Inflammatory macrophage treated with lipopolysaccharide for 4 hours (primary cell): ENCODE measurements at regions not wholly inside any gene's neighbourhood (a gene's known extent, or its start where the extent isn't known, plus 50 kb on each side); places are given as distances from the start of the nearest gene placed in this dataset.

Source experiments
- DNase-seq: peaks from one replicate; pipeline ENCODE4 v3.0.0-alpha.2; 2020

DNA sequence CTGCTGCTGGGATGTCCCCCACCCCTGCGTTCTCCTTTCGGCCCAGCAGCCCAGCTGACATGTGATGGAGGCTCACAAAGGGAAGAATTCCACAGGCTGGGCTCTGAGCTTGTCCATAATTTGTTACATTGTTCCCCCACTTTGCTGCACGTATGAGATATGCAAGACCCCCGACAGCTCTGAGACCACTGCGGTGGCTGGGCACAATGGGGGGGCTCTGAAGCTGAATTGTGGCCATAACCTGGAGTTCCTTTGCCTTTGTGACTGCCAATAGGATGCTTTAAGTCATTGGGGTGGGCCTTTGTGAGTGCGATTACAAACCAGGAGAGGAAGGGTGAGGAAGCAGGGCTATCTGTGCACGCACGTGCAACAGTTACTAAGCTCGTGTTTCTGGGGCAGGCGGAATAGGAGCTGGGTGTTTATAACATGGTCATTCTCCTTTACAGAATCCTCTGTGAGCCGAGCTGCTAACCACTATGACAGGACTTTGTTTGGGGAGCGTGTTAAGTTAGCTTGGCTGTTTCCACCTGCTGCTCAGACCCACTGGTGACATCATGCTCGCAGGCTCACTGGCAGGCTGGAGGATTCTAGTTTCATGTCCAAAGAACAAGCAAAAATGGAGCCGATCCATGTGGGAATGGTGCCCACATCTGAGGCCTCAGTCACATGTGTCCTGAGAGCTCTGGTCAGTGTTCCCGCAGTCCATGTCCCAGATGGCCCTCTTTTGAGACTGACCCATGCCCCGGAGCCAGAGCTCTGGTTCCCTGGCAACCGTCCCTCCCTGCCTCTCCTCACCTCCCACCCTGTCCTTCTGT is 208.3 kb upstream of the SALL1 start:
- no peak for DNase-seq

GRCh38 chr16:51357839-51358238 is 206.8 kb upstream of the SALL1 start:
- no peak for DNase-seq

DNA sequence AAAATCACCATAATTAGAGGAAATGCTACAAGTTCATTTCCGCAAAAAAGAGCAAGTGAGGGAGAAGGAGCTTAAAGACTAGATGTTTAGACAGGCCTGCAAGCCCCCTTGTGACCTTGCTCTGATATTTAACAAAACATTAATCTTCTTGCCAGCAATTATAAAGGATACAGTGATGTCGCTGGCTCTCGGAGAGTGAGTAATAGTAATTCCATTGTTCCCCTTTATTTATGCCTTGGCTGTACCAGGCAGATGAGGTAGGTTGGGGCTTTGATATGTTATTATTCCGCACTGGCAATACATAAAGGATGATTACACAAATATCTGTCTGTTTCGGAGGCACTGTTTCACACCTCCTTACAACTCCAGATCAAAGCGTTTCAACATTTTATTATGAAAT is 204.8 kb upstream of the SALL1 start:
- DNase-seq: no peak

DNA sequence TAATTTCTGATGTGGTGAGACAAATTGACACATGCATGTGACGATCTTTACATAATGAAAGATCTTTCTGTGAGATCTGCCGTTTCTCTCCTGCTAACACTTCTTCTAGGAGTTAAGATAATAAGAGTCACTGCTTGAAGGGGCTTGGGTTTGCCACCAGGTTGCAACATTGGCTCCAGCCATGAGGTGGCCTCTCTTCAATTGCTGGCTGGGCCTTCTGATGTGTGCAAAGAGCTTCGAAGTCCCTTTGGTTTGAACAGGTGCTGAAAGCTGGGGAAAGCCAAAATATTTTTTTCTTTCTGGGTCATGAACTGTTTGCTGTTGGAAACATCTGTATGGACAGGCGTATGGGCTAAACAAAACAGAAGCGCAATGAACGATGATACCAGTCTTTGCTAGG is 204.1 kb upstream of the SALL1 start:
- no peak for DNase-seq

DNA sequence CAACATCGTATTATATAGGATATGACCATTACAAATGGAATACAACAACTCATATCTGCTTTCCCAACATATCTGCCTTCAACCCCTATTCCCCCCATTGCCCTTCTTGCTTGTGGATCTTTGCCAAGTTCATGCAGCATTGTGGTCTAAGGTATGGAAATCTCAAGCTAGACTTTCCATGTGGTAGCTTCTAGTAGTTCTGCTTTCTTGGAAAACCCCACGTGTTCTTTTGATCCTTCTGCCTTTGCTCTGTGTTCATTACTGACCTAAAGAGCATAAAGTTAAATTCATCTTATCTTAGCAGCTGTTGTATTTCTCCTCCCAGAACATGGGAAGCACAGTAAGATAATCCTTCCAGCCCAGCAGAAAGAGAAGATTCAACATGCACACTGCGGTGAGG is 202.0 kb upstream of the SALL1 start:
- no peak for DNase-seq

- DNase-seq: no peak
Observed at GRCh38 chr16:51349626-51350025, 198.6 kb upstream of the SALL1 start.

DNA sequence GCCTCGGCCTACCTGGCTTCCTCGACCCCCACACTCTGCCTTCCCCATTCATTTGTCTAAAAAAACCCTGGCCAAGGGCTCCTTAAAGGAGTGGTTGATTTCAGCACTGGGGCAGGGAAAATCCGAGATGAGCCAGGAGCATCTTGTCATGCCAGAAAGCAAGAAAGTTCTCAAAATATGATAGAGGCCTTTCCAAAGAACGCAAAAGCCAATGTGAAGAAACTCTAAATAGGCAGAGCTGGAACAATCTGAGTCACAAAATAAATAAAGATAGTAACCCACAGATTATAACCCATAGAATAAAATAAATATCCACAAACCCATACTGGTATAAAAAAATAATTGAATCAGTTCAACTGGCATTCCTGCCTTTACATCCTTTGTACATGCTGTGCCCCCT is 192.3 kb upstream of the SALL1 start:
- DNase-seq: no peak

GRCh38 chr16:51341204-51341603 is 190.1 kb upstream of the SALL1 start:
- DNase-seq: no peak

DNA sequence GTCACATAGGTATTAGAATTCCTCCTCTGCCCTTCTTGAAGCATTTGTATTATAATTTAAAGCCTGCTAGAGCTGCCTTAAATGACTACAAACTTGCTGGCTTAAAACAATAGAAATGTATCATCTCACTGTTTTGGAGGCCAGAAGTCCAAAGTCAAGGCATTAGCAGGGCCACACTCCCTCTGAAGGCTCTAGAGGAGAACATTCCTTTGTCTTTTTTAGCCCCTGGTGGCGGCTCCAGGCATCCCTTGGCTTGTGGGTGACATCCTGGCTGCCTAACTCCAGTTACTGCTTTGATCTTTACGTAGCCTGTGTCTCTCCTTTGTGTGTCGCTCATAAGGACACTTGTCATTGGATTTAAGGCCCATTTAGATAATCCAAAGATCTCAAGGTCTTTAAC is 186.6 kb upstream of the SALL1 start:
- no peak for DNase-seq

- no peak for DNase-seq
Observed at GRCh38 chr16:51328733-51329132, 177.7 kb upstream of the SALL1 start.

DNA sequence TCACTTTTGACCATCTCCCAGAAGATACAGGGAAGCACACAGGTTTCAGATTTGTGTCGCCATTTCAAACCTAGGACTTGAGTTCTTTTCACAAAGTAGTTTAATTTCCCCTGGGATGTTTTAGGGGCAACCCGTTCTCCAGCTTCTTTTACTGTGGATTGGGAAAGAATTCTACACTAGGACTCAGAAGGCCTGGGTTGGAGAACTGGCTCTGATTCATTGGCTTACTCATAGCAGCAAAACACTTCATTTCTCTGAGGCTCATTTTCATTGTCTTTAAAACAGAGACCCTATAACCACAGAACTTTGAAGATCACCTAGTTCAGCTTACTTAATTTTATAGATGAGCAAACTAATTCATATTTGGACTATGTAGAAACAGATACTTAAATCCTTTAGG is 175.9 kb upstream of the SALL1 start:
- no peak for DNase-seq

DNA sequence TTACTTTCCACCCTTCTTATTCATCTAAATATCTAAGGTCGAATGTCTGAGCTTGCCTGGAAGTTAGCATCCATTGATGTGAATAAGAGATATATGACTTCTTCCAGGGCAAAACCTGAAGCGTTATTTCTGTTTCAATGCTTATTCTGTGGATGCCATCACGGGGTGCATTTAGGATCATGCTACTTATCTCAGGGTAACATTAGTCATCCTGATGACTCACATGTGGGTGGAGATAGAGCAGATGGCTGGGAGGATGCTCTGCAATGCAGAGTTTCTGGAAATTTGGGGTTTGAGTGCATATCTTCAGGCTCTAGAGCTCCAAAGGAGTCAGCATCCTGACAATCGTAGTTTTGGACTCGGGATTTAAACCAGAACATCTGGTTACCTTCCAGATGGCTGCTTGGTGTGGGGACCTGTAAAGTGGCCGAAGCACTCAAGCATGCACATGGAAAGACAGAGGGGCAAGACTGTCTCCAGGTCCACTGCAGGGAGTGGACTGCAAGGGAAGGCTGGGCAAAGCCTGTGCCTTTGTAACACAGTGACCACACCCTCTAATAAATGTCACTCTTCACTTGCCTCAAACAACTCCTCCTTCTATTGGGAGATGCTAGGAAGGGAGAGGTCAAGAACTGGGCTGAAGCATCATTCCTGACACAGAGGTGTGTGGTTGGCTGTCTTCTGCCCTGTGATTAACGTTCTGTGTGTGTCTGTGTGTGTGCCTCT is 175.2 kb upstream of the SALL1 start:
- no peak for DNase-seq

DNA sequence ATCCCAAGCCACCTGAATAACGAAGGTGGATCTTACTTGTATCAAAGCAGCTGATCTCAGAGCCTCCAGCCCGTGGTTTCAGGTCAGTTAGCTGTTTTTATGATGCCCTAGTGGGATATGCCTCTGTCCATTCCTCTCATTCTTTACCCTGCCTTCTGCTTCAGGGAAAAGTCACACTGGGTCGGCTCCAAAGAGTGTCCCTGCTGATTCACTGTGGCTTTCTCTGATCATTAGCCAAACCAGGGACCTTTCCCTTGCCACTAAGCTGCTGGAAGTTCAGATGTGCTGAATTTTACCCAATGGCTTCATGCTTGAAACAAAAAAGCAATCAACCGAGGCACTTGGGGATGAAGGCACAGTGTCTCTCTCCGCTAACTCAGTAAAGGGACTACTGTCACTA is 170.2 kb upstream of the SALL1 start:
- DNase-seq: no peak

DNA sequence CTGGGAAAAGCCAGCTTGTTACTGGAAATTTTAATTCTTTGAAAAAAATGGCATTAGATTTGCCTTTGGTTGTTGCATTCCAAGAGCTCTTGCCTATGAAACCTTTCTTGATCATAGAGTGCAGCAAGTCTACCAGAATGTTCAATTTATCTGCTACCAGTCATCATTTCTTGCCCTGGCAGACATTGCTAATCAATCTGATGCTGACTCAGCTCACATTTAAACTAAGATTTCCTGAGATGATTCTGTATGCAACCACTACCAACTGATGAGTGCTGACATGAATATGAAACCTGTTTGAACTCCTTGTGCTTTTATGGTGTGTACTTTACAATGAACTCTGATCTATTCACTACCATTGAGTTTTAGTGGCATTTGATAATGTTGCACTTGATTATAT is 166.5 kb upstream of the SALL1 start:
- DNase-seq: no peak

- DNase-seq: no peak
Observed at GRCh38 chr16:51313198-51313597, 162.1 kb upstream of the SALL1 start.

GRCh38 chr16:51312363-51313150 is 161.5 kb upstream of the SALL1 start:
- no peak for DNase-seq

DNA sequence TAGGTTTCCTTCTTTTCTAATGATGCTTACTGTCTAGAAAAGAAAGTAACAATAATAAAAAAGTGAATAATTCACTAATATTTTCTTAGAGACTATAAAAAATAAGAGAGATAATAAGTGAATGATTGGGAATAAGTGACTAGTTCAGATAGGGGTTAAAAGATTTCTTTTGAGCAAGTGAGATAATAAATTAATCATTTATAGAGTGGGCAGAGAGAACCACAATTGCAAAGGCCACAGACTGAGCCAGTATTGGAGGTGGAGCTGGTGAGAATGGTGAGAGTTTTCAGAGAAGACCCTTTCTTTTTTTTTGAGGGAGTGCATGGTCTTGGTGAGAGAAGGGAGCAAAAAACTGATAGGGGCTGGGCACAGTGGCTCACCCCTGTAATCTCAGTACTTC is 159.1 kb upstream of the SALL1 start:
- DNase-seq: no peak

DNA sequence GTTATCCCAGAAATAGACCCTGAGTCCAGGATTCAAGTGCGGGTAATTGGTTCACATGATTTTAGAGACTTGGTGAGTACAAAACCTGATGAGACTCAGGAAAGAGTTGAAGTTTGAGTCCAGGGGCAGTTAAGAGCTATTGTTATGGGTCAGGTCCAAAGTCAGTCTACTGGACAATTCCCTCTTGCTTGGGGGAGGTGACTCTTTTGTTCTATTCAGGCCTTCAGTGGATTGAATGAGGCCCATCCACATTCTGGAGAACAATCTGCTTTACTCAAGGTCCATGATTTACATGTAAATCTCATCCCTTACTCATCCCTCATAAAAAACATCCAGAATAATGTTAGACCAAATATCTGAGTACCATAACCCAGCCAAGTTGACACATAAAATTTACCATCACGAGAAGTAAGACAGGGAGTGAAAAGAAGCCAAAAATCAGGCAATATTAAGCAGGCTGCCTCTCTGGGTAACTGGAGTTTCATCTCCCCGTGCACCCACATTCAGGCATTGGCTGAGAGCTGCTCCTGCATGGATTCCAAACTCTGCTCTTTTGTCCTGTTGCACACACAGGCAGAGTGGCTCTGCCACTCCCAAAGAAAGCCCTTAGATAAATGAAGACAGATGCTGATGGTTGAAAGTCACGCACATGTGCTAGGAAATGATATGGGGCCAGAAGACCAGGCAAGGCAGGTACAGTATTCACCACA is 156.0 kb upstream of the SALL1 start:
- DNase-seq: no peak

- no peak for DNase-seq
Observed at GRCh38 chr16:51306116-51306515, 155.0 kb upstream of the SALL1 start.

- no peak for DNase-seq
Observed at GRCh38 chr16:51305337-51305736, 154.3 kb upstream of the SALL1 start.

- DNase-seq: no peak
Observed at GRCh38 chr16:51302042-51302441, 151.0 kb upstream of the SALL1 start.

DNA sequence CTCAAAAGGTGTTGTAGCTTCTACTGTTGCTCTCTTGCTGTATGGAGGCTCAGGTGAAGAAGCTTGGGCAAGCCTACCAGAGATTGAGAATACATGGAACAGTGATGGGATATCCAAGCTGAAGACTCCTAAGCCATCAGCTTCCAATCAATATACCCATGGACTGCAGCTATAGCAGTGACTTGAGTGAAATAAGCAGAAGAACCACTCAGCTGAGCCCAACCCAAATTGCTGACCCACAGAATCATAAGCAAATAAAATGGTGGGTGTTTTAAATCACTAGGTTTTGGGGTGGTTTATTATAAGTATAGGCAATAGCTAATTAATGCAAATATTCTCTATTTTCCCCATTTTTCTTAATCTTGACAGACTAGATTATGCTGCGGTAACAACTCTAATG is 147.7 kb upstream of the SALL1 start:
- no peak for DNase-seq
